ENCODE measurements at regions not wholly inside any gene's neighbourhood (a gene's known extent, or its start where the extent isn't known, plus 50 kb on each side); places are given as distances from the start of the nearest gene placed in this dataset.

DNA sequence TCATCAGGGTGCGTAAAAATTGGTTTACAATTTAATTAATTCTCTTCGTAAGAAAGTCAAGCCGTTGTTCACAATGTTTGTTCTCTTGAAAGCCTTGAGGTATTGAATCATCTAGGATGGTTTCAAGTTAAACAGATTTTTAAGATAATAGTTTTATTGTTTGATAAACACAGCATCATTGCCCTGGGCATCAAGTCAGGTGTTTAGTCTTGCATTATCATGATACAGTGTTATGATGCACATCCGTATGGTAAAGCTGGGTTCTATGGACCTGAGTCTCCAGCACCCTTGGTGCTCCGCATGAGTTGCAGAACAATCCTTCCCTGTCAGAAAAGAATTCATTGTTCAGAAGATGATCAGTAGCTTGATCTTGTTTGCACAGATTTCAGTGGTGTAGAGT is 359.5 kb downstream of the LMO4 start:
- Mint-ChIP-seq H3K36me3 (ENCODE audit: low read depth) (no peaks in the 10 kb centered on the region), H3K9me3 (peaks cover 3% of the 10 kb centered on the region), H3K4me1 (peaks cover 38% of the 10 kb centered on the region), H3K27ac (no peak overlapping the region), H3K4me3 (no peak overlapping the region), H3K27me3 (ENCODE audit: low read depth) (no peaks in the 10 kb centered on the region)
- TF ChIP-seq, protein P1, sequence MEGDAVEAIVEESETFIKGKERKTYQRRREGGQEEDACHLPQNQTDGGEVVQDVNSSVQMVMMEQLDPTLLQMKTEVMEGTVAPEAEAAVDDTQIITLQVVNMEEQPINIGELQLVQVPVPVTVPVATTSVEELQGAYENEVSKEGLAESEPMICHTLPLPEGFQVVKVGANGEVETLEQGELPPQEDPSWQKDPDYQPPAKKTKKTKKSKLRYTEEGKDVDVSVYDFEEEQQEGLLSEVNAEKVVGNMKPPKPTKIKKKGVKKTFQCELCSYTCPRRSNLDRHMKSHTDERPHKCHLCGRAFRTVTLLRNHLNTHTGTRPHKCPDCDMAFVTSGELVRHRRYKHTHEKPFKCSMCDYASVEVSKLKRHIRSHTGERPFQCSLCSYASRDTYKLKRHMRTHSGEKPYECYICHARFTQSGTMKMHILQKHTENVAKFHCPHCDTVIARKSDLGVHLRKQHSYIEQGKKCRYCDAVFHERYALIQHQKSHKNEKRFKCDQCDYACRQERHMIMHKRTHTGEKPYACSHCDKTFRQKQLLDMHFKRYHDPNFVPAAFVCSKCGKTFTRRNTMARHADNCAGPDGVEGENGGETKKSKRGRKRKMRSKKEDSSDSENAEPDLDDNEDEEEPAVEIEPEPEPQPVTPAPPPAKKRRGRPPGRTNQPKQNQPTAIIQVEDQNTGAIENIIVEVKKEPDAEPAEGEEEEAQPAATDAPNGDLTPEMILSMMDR (IDR thresholded peaks at IDR 0.05; ENCODE audit: unreplicated experiment in 3 of 3), result no peak

DNA sequence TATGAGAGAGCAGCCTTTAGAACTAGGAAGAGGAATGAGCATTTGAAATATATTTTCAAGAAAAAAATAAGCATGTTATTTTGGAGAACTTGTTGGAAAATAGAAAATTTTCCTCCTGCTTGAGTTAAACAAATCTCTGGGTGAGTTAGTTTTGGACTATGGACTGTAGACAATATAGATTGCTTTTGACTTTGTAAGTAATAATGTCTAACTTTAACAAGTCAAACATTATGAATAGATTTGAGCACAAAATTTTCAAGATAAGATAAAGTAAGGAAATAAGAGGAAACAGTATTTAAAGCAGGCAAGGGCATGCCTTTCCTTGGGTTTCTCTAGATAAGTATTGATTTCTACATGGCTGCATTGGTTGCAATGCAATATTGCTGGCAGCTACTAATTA is 360.8 kb downstream of the LMO4 start:
- H3K9me3 Mint-ChIP-seq, result peaks cover 3% of the 10 kb centered on the region
- no peak overlapping the region for H3K27ac Mint-ChIP-seq
- H3K4me3 Mint-ChIP-seq, result no peak overlapping the region
- H3K36me3 Mint-ChIP-seq (ENCODE audit: low read depth), result no peaks in the 10 kb centered on the region
- no peaks in the 10 kb centered on the region for H3K27me3 Mint-ChIP-seq (ENCODE audit: low read depth)
- TF ChIP-seq, protein P1 (IDR thresholded peaks at IDR 0.05; ENCODE audit: unreplicated experiment in 3 of 3), result no peak
- peaks cover 27% of the 10 kb centered on the region for H3K4me1 Mint-ChIP-seq

DNA sequence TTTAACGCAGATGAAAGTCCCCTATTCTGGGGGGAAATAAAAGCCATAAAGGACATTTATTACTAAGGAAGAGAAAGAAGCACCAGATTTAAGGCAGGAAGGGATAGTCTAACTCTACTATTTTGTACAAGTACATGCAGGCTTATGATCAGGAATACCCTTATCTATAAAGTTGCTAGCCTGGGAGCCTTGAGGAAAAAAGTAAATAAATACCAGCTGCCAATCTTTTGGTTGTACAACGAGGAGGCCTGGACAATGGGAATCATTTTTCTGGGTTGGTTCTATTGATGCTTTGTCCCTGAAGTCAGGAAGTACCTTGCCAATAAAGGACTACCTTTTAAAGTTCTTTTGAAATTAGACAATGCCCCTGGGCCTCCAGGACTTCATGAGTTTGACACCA is 367.8 kb downstream of the LMO4 start:
- H3K36me3 Mint-ChIP-seq (ENCODE audit: low read depth), result peaks cover 3% of the 10 kb centered on the region
- H3K9me3 Mint-ChIP-seq, result peaks cover 22% of the 10 kb centered on the region
- H3K27ac Mint-ChIP-seq, result no peak overlapping the region
- no peaks in the 10 kb centered on the region for H3K4me1 Mint-ChIP-seq
- H3K27me3 Mint-ChIP-seq (ENCODE audit: low read depth), result no peaks in the 10 kb centered on the region
- H3K4me3 Mint-ChIP-seq, result no peak overlapping the region
- TF ChIP-seq, protein P1 (IDR thresholded peaks at IDR 0.05; ENCODE audit: unreplicated experiment in 3 of 3), result no peak

DNA sequence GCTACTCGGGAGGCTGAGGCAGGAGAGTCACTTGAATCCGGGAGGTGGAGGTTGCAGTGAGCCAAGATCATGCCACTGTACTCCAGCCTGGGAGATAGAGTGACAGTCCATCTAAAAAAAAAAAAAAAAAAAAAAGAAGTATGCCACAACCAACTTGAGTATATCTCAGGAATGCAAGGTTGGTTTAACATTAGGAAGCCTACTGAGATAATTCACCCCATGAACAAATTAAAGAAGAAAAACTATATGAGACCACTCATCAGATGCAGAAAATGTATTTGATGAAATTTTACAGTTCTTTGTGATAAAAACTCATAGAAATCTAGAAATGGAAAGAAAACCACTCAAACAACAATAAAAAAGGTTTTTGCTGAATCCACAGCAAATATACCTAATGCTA is 373.8 kb downstream of the LMO4 start:
- Mint-ChIP-seq H3K27ac (no peak overlapping the region), H3K9me3 (peaks cover 24% of the 10 kb centered on the region), H3K27me3 (ENCODE audit: low read depth) (no peaks in the 10 kb centered on the region), H3K4me1 (peaks cover 8% of the 10 kb centered on the region), H3K4me3 (no peak overlapping the region), H3K36me3 (ENCODE audit: low read depth) (peaks cover 7% of the 10 kb centered on the region)
- TF ChIP-seq, protein P1 (IDR thresholded peaks at IDR 0.05; ENCODE audit: unreplicated experiment in 3 of 3), result no peak

DNA sequence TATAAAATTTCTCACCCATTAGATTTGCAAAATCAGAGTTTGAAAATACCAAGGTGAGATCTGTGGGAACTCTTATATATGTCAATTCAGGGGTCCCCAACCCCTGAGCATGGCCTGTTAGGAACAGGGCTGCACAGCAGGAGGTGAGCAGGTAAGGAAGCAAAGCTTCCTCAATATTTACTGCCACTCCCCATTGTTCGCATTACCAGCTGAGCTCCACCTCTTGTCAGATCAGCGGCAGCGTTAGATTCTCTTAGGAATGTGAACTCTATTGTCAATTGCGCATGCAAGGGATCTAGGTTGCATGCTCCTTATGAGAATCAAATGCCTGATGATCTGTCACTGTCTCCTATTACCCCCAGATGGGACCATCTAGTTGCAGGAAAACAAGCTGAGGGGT is 376.6 kb downstream of the LMO4 start:
- Mint-ChIP-seq H3K9me3 (peaks cover 14% of the 10 kb centered on the region), H3K36me3 (ENCODE audit: low read depth) (peaks cover 7% of the 10 kb centered on the region), H3K4me1 (peaks cover 9% of the 10 kb centered on the region), H3K27me3 (ENCODE audit: low read depth) (no peaks in the 10 kb centered on the region), H3K4me3 (no peak overlapping the region), H3K27ac (no peak overlapping the region)
- TF ChIP-seq, protein P1 (IDR thresholded peaks at IDR 0.05; ENCODE audit: unreplicated experiment in 3 of 3), result no peak

DNA sequence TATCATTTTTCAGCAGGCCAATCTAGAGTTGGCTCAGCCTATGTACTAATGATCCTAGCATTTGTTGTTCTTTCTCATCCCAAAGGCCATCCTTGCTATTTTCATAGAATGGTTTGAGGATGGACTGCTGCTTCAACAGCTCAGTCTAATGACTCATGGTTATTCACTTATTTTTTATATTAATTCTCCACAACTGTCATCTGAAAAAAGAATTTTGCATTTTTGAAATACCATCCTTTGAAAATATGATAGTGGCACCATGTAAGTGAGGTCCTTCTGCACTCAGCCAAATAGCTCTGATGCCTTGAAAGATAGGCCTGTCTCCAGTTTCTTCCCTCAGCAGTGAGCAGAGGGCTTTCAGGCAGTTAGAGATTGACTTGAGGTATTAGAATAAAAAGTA is 377.5 kb downstream of the LMO4 start:
- H3K36me3 Mint-ChIP-seq (ENCODE audit: low read depth), result peaks cover 3% of the 10 kb centered on the region
- H3K27me3 Mint-ChIP-seq (ENCODE audit: low read depth), result no peaks in the 10 kb centered on the region
- TF ChIP-seq, protein P1 (IDR thresholded peaks at IDR 0.05; ENCODE audit: unreplicated experiment in 3 of 3), result no peak
- peaks cover 9% of the 10 kb centered on the region for H3K4me1 Mint-ChIP-seq
- H3K9me3 Mint-ChIP-seq, result peaks cover 7% of the 10 kb centered on the region
- H3K27ac Mint-ChIP-seq, result no peak overlapping the region
- no peak overlapping the region for H3K4me3 Mint-ChIP-seq

Measured in nephron (organoid).